ENCODE measurements at regions not wholly inside any gene's neighbourhood (a gene's known extent, or its start where the extent isn't known, plus 50 kb on each side); places are given as distances from the start of the nearest gene placed in this dataset.

- no peak for DNase-seq
Observed at GRCh38 chr20:59438201-59438600, 137.8 kb downstream of the EDN3 start.

GRCh38 chr20:59439243-59439642 lies 138.8 kb downstream of the EDN3 start:
- no peak for DNase-seq

- DNase-seq, result no peak
Observed at GRCh38 chr20:59441306-59441705, 140.9 kb downstream of the EDN3 start.

GRCh38 chr20:59441860-59442810 lies 141.7 kb downstream of the EDN3 start:
- no peak for DNase-seq

GRCh38 chr20:59443550-59443949 lies 143.1 kb downstream of the EDN3 start:
- no peak for DNase-seq

- no peak for DNase-seq
Observed at GRCh38 chr20:59446376-59446775, 146.0 kb downstream of the EDN3 start.

- DNase-seq, result no peak
Observed at GRCh38 chr20:59448196-59448595, 147.8 kb downstream of the EDN3 start.

GRCh38 chr20:59448851-59449444 lies 148.5 kb downstream of the EDN3 start:
- no peak for DNase-seq

- DNase-seq, result no peak
Observed at GRCh38 chr20:59451066-59451630, 150.7 kb downstream of the EDN3 start.

GRCh38 chr20:59451641-59452040 lies 151.2 kb downstream of the EDN3 start:
- no peak for DNase-seq

- no peak for DNase-seq
Observed at GRCh38 chr20:59452856-59453255, 151.5 kb upstream of the PHACTR3 start.

GRCh38 chr20:59453759-59454560 lies 150.4 kb upstream of the PHACTR3 start:
- no peak for DNase-seq

- no peak for DNase-seq
Observed at GRCh38 chr20:59455402-59456341, 148.7 kb upstream of the PHACTR3 start.

GRCh38 chr20:59456342-59457279 lies 147.7 kb upstream of the PHACTR3 start:
- DNase-seq, result no peak

GRCh38 chr20:59458645-59459044 lies 145.7 kb upstream of the PHACTR3 start:
- DNase-seq, result no peak

- DNase-seq, result no peak
Observed at GRCh38 chr20:59459586-59459985, 144.8 kb upstream of the PHACTR3 start.

- DNase-seq, result no peak
Observed at GRCh38 chr20:59460352-59460751, 144.0 kb upstream of the PHACTR3 start.

GRCh38 chr20:59461526-59461925 lies 142.8 kb upstream of the PHACTR3 start:
- DNase-seq, result no peak

- DNase-seq, result no peak
Observed at GRCh38 chr20:59462249-59462648, 142.1 kb upstream of the PHACTR3 start.

GRCh38 chr20:59463541-59463940 lies 140.8 kb upstream of the PHACTR3 start:
- no peak for DNase-seq

Data from NCI-H2029 (cell line).